ENCODE measurements at regions not wholly inside any gene's neighbourhood (a gene's known extent, or its start where the extent isn't known, plus 50 kb on each side); places are given as distances from the start of the nearest gene placed in this dataset.
A peak's percentile ranks its signal among the peaks of the same experiment; 100 is the strongest.

DNA sequence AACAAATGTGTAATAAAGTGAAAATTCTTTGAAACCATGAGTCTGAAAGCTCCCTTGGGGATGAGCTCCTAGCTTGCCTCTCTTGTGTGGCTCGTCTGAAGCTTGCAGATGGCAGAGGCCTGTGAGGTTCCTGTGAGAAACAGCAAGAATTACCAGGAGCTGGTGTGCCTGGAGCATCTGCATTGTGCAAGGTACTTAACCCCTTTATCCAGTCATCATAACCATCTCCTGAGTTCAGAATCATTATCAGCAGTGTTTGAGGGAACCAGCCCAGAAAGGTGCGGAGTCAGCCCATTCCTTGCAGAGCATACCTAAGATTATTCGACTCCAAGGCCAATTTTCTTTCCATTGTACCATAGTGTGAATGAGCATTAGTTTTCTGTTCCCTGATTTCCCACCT lies 51.7 kb upstream of the TRA2B start (continued):
- TF ChIP-seq, protein P1, sequence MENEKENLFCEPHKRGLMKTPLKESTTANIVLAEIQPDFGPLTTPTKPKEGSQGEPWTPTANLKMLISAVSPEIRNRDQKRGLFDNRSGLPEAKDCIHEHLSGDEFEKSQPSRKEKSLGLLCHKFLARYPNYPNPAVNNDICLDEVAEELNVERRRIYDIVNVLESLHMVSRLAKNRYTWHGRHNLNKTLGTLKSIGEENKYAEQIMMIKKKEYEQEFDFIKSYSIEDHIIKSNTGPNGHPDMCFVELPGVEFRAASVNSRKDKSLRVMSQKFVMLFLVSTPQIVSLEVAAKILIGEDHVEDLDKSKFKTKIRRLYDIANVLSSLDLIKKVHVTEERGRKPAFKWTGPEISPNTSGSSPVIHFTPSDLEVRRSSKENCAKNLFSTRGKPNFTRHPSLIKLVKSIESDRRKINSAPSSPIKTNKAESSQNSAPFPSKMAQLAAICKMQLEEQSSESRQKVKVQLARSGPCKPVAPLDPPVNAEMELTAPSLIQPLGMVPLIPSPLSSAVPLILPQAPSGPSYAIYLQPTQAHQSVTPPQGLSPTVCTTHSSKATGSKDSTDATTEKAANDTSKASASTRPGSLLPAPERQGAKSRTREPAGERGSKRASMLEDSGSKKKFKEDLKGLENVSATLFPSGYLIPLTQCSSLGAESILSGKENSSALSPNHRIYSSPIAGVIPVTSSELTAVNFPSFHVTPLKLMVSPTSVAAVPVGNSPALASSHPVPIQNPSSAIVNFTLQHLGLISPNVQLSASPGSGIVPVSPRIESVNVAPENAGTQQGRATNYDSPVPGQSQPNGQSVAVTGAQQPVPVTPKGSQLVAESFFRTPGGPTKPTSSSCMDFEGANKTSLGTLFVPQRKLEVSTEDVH (IDR thresholded peaks at IDR 0.05; ENCODE audit: low read depth, partially characterized antibody), result no peak
- TF ChIP-seq NFXL1 (IDR thresholded peaks at IDR 0.05; ENCODE audit: borderline replicate concordance) (no peak), DPF2 (IDR thresholded peaks at IDR 0.05) (no peak), WRNIP1 (IDR thresholded peaks at IDR 0.05; ENCODE audit: borderline replicate concordance, low read depth, low read length) (no peak), SIX5 (IDR thresholded peaks at IDR 0.05; ENCODE audit: low read depth, low read length, severe bottlenecking) (no peak), RAD21 (IDR thresholded peaks at IDR 0.05; ENCODE audit: insufficient read depth, low read depth, low read length) (no peak)
- TF ChIP-seq, protein P2, sequence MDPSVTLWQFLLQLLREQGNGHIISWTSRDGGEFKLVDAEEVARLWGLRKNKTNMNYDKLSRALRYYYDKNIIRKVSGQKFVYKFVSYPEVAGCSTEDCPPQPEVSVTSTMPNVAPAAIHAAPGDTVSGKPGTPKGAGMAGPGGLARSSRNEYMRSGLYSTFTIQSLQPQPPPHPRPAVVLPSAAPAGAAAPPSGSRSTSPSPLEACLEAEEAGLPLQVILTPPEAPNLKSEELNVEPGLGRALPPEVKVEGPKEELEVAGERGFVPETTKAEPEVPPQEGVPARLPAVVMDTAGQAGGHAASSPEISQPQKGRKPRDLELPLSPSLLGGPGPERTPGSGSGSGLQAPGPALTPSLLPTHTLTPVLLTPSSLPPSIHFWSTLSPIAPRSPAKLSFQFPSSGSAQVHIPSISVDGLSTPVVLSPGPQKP (IDR thresholded peaks at IDR 0.05; ENCODE audit: low read depth, low read length), result no peak
- TF ChIP-seq, protein P3, sequence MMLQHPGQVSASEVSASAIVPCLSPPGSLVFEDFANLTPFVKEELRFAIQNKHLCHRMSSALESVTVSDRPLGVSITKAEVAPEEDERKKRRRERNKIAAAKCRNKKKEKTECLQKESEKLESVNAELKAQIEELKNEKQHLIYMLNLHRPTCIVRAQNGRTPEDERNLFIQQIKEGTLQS (IDR thresholded peaks at IDR 0.05; ENCODE audit: borderline replicate concordance, extremely low read depth, low read depth, low read length), result no peak

DNA sequence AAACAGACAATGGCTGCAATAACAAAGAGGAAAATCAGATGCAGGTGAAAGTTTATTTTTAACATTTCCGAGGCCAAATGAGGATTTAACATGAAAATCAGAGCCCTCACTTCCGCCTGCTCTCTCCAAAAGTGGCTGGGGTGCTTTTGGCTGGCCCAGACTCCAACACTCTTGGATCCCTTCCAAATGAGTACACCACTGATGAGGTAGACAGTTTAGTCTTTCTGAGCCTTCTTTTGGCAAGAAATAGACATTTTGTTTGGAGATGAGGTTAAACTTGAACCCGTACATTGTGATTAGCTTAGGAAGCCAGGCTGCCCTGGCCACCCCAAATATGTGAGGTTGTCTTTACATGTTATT lies 51.0 kb upstream of the TRA2B start:
- no peak overlapping the region for H3K27ac ChIP-seq (ENCODE audit: control insufficient read depth, insufficient read depth)

More for the DNA sequence above, 51.0 kb upstream of the TRA2B start:
- SMC1A ChIA-PET (ENCODE audit: uncharacterized antibody, unreplicated experiment), result interaction anchor here (1.0 to 4.7 kb wide), 7 partner anchors 79 to 551 kb away, joined by 3 to 55 read pairs (median 4); no protein-coding TSS in a partner anchor
- FAIRE-seq (no peak), ATAC-seq (no peak; the same call in 2 of the 3 replicates), DNase-seq (ENCODE audit: low read depth, low spot score) (no peak)
- Histone ChIP-seq H3K4me1 (ENCODE audit: control insufficient read depth, insufficient read depth, low read length) (no peaks in the 10 kb centered on the region), H3K27me3 (replicated peaks in 1 of 2; ENCODE audit: control insufficient read depth in 2 of 2, insufficient read depth in 2 of 2, low read length in 1 of 2) (no peaks in the 10 kb centered on the region), H2AFZ (ENCODE audit: control insufficient read depth, low read depth, low read length) (no peak overlapping the region), H3K4me3 (no peak overlapping the region), H4K20me1 (ENCODE audit: control insufficient read depth, insufficient read depth) (no peaks in the 10 kb centered on the region), H3K9ac (ENCODE audit: control insufficient read depth, insufficient read depth, low read length) (no peak overlapping the region), H3K9me3 (replicated peaks; ENCODE audit: control insufficient read depth, insufficient read depth, low read length) (no peaks in the 10 kb centered on the region; the same call in 2 of the 3 replicates), H3K4me2 (ENCODE audit: control insufficient read depth, insufficient read depth) (no peak overlapping the region), H3K79me2 (ENCODE audit: control insufficient read depth, insufficient read depth, low read length) (no peaks in the 10 kb centered on the region), H3K36me3 (ENCODE audit: control insufficient read depth in 2 of 2, insufficient read depth in 2 of 2, low read length in 1 of 2) (no peaks in the 10 kb centered on the region)
- in situ Hi-C loops (cut with MboI) (no loop called here), intact Hi-C loops (cut with micrococcal nuclease; ENCODE audit: unreplicated experiment) (no loop called here)
- 36% methylated on average over 3 of the region's 3 CpGs for WGBS (ENCODE audit: insufficient coverage, insufficient replicate concordance, low lambda C conversion rate, missing lambda C conversion rate)
- no TSS peak for BruUV-seq (replicated peaks)
- TF ChIP-seq, protein P4, sequence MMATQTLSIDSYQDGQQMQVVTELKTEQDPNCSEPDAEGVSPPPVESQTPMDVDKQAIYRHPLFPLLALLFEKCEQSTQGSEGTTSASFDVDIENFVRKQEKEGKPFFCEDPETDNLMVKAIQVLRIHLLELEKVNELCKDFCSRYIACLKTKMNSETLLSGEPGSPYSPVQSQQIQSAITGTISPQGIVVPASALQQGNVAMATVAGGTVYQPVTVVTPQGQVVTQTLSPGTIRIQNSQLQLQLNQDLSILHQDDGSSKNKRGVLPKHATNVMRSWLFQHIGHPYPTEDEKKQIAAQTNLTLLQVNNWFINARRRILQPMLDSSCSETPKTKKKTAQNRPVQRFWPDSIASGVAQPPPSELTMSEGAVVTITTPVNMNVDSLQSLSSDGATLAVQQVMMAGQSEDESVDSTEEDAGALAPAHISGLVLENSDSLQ (IDR thresholded peaks at IDR 0.05), result no peak
- TF ChIP-seq EED (IDR thresholded peaks at IDR 0.05; ENCODE audit: low read depth), result 0 out of 2 replicates have a peak, but pooled peaks have one; percentile 6
- RAD21 ChIA-PET (ENCODE audit: unreplicated experiment), result interaction anchor here (1.0 to 3.9 kb wide), 5 partner anchors 12 to 551 kb away, joined by 3 to 27 read pairs (median 7); no protein-coding TSS in a partner anchor
- CTCF ChIA-PET, result interaction anchor here (1.5 to 4.4 kb wide), 8 partner anchors 14 to 627 kb away, joined by 4 to 51 read pairs (median 7); no protein-coding TSS in a partner anchor
- POLR2A ChIA-PET, result no interaction called here

All from GM12878 (cell line).